ENCODE measurements at regions not wholly inside any gene's neighbourhood (a gene's known extent, or its start where the extent isn't known, plus 50 kb on each side); places are given as distances from the start of the nearest gene placed in this dataset.
A peak's percentile ranks its signal among the peaks of the same experiment; 100 is the strongest.

DNA sequence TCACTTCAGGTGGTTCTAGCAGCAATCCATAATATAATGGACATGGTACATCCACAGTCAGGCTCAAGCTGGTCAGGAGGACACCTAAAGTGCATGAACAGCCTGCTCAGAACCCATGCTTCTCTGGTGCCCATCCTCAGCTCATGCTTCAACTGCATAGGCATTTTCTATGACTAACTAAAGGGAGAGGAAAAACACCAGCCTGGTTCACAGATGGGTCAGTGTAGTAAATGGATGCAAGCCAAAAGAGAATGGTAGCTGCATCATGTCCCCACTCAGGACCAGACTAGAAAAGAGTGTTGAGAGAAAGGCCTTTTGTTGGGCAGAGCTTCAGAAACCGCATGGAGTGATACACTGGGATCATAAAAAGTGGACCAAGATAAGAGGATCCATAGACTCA is 556.6 kb downstream of the TLE1 start:
- H3K9ac ChIP-seq: no peak overlapping the region
- TF ChIP-seq Cebpa-rat (IDR thresholded peaks at IDR 0.05): no peak
- no peaks in the 10 kb centered on the region for H3K36me3 ChIP-seq
- peaks cover 0 to 40% (median 16%) of the 10 kb centered on the region in 11 experiments; a peak in 13 of 22 replicates for H3K9me3 ChIP-seq (replicated peaks in 1 of 11)
- peaks cover 0 to 19% (median 18%) of the 10 kb centered on the region in 10 experiments; a peak in 16 of 20 replicates for H3K4me1 ChIP-seq
- no peaks in the 10 kb centered on the region for H4K20me1 ChIP-seq
- peak overlapping the region in 10 of 11 experiments; percentile 22 to 65 (median 50); a peak in 17 of 22 replicates for H3K4me2 ChIP-seq
- H3K27me3 ChIP-seq: peaks cover 0 to 5% (median 0%) of the 10 kb centered on the region in 11 experiments; a peak in 1 of 22 replicates
- peak overlapping the region in 3 of 11 experiments; percentile 4 to 36 (median 7); a peak in 2 of 22 replicates for H3K27ac ChIP-seq
- H3K4me3 ChIP-seq: no peak overlapping the region

DNA sequence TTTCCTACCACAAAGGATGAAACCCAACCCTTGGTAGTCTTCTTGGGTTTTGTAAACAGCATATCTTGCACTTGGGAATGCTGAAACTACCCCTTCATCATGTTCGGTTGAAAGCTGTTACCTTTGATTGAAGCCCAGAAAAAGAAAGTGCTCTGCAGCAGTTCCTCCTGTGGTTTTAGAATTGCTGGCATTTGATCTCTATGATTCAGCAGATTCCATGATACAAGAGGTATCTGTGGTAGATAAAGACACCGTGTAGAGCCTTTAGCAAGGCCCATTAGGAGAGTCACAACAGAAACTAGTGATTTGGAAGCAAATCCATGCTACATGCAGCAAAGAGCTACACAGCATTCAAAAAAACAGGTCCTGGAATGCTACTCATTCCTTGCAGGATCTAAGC is 557.0 kb downstream of the TLE1 start:
- no peak overlapping the region for H3K4me3 ChIP-seq
- peak overlapping the region in 3 of 11 experiments; percentile 4 to 36 (median 7); a peak in 2 of 22 replicates for H3K27ac ChIP-seq
- H3K4me1 ChIP-seq: peaks cover 0 to 19% (median 18%) of the 10 kb centered on the region in 10 experiments; a peak in 16 of 20 replicates
- peaks cover 0 to 5% (median 0%) of the 10 kb centered on the region in 11 experiments; a peak in 1 of 22 replicates for H3K27me3 ChIP-seq
- no peak for TF ChIP-seq Cebpa-rat (IDR thresholded peaks at IDR 0.05)
- peaks cover 0 to 42% (median 16%) of the 10 kb centered on the region in 11 experiments; a peak in 13 of 22 replicates for H3K9me3 ChIP-seq (replicated peaks in 1 of 11)
- H4K20me1 ChIP-seq: no peaks in the 10 kb centered on the region
- H3K4me2 ChIP-seq: peak overlapping the region in 10 of 11 experiments; percentile 22 to 65 (median 50); a peak in 19 of 22 replicates
- no peaks in the 10 kb centered on the region for H3K36me3 ChIP-seq
- no peak overlapping the region for H3K9ac ChIP-seq

DNA sequence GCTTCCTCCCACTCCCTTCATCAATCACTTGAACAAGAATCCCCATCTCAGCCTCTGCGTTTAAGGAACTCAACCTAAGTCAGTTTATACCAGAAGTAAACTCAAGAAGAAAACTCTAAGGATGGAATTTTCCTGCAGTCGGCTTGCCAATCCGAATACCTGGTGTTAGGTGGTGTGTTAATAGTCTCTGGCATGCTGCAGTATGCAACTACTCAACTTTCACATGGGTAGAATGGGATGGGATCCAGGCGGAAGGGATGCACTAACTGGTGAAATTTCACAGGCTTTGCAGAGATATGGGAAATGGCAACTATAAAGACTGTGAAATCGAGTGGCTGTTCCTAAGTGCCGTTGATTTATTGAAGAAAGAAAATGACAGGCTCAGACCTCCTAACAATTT is 560.6 kb downstream of the TLE1 start:
- no peak overlapping the region for H3K27ac ChIP-seq
- H3K9ac ChIP-seq: no peak overlapping the region
- peaks cover 0 to 5% (median 0%) of the 10 kb centered on the region in 11 experiments; a peak in 1 of 22 replicates for H3K27me3 ChIP-seq
- TF ChIP-seq Cebpa-rat (IDR thresholded peaks at IDR 0.05): no peak
- peaks cover 0 to 33% (median 31%) of the 10 kb centered on the region in 10 experiments; a peak in 18 of 20 replicates for H3K4me1 ChIP-seq
- no peaks in the 10 kb centered on the region for H3K36me3 ChIP-seq
- no peaks in the 10 kb centered on the region for H4K20me1 ChIP-seq
- peaks cover under 1 to 45% (median 10%) of the 10 kb centered on the region in 11 experiments; a peak in 14 of 22 replicates for H3K9me3 ChIP-seq (replicated peaks in 1 of 11)
- H3K4me3 ChIP-seq: no peak overlapping the region
- no peak overlapping the region for H3K4me2 ChIP-seq

DNA sequence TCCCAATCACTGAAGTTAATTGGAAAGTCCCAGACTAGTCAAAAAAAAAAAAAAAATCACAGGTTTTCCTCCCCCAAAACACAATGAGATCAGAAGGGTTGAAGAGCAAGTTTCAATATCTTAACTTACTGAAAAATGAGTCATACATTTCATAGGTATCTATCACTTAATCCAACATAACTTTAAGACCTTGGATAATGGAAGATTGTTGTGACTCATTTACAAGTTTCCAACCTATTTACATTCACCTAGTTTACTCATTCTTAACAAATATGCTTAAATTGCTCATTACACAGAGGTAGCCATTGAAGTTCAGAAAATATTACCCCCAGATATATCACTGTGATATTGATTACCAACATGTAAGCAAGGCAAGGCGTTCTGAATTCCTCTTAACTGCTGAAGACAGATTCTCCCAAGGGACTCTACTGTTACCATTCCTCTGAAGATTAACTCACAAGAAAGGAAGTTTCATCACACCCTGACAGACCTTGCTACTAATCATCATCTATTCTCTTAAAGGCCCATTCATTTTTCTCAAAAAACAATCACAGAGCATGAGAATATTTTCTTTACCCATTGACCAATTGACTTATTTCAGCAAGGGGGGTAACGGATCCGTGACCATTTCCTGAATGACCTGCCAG is 563.8 kb downstream of the TLE1 start:
- H3K4me3 ChIP-seq: no peak overlapping the region
- H4K20me1 ChIP-seq: no peaks in the 10 kb centered on the region
- H3K36me3 ChIP-seq: peaks cover 0 to 11% (median 0%) of the 10 kb centered on the region in 11 experiments; a peak in 3 of 22 replicates
- H3K4me1 ChIP-seq: peaks cover 0 to 14% (median 13%) of the 10 kb centered on the region in 10 experiments; a peak in 17 of 20 replicates
- H3K9me3 ChIP-seq (replicated peaks in 1 of 11): peaks cover 23 to 60% (median 30%) of the 10 kb centered on the region in 11 experiments
- H3K4me2 ChIP-seq: peak overlapping the region in 10 of 11 experiments; percentile 13 to 69 (median 56); a peak in 17 of 22 replicates
- H3K27ac ChIP-seq: peak overlapping the region in 5 of 11 experiments; percentile 12 to 64 (median 46); a peak in 8 of 22 replicates
- TF ChIP-seq Cebpa-rat (IDR thresholded peaks at IDR 0.05): no peak
- H3K27me3 ChIP-seq: peaks cover 0 to 10% (median 0%) of the 10 kb centered on the region in 11 experiments; a peak in 1 of 22 replicates
- no peak overlapping the region for H3K9ac ChIP-seq

DNA sequence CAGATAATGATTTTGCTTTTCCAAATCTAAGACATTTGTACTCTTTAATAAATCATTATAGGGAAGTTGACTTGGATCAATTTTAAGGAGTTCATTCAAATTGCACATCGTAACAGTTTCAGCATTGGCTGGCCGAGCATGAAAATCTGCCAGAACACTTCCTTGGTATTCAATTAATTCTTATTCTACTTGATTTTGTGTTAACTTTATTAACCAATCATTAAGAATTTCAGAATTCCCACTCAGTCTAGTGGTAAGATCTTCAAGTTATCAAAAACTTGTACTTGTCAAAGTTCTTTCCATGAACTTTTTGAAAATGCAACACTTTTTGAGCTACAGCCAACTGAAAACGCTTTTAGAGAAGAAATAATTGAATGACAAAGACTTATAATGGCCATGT is 565.8 kb downstream of the TLE1 start:
- H3K4me2 ChIP-seq: no peak overlapping the region
- peaks cover 23 to 61% (median 40%) of the 10 kb centered on the region in 11 experiments for H3K9me3 ChIP-seq (replicated peaks in 1 of 11)
- H3K27me3 ChIP-seq: peaks cover 0 to 10% (median 0%) of the 10 kb centered on the region in 11 experiments; a peak in 4 of 22 replicates
- H3K36me3 ChIP-seq: peaks cover 0 to 11% (median 0%) of the 10 kb centered on the region in 11 experiments; a peak in 3 of 22 replicates
- no peak for TF ChIP-seq Cebpa-rat (IDR thresholded peaks at IDR 0.05)
- H4K20me1 ChIP-seq: no peaks in the 10 kb centered on the region
- no peak overlapping the region for H3K27ac ChIP-seq
- H3K4me1 ChIP-seq: peaks cover 0 to 14% (median 13%) of the 10 kb centered on the region in 10 experiments; a peak in 17 of 20 replicates
- no peak overlapping the region for H3K9ac ChIP-seq
- no peak overlapping the region for H3K4me3 ChIP-seq

DNA sequence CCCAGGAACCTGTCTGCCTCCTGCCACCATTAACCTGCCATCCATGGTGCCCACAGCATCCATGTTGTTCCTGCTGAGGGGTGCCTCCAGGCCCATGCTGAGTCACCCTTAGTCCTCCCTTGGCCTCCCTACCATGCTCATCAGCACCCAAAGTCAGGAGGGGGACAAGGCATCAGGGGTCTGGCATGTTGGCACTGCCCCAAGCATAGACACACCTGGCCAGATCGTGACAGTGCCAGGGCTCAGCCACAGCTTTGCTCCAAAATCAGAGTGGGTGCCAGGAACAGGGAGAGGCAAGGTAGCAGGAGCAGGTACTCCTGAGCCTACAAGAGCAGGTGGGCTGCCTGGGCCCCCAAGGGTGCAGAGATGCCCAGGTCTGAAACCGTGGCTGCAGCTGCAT is 566.6 kb downstream of the TLE1 start:
- Histone ChIP-seq H3K36me3 (peaks cover 0 to 11% (median 0%) of the 10 kb centered on the region in 11 experiments; a peak in 3 of 22 replicates), H3K27me3 (peaks cover 0 to 18% (median 0%) of the 10 kb centered on the region in 11 experiments; a peak in 4 of 22 replicates), H3K27ac (no peak overlapping the region), H3K4me1 (peaks cover 0 to 18% (median 13%) of the 10 kb centered on the region in 10 experiments; a peak in 17 of 20 replicates), H4K20me1 (no peaks in the 10 kb centered on the region), H3K4me3 (no peak overlapping the region), H3K4me2 (no peak overlapping the region), H3K9ac (no peak overlapping the region), H3K9me3 (replicated peaks in 1 of 11) (peaks cover 23 to 61% (median 42%) of the 10 kb centered on the region in 11 experiments)
- TF ChIP-seq Cebpa-rat (IDR thresholded peaks at IDR 0.05): no peak

DNA sequence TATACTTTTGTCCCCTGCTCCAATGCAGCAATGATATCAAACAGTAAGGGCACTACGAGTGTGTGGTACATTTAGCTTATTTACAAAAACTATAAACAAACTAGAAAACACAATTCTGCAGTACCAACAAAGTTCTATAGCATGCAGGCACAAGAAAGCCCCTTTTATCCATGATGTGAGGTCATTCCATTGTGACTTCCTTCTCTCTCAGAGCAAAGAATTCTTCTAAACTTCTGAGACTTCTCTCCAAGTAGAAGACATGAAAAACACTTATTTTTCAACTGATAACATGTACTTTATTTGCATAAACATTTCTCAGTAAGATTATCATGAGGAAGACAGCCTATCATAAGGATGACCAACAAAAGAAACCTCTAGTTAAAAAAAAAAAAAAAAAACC is 569.8 kb downstream of the TLE1 start:
- no peak overlapping the region for H3K4me2 ChIP-seq
- no peak for TF ChIP-seq Cebpa-rat (IDR thresholded peaks at IDR 0.05)
- peaks cover 0 to 44% (median 0%) of the 10 kb centered on the region in 11 experiments; a peak in 4 of 22 replicates for H3K27me3 ChIP-seq
- no peak overlapping the region for H3K27ac ChIP-seq
- no peak overlapping the region for H3K4me3 ChIP-seq
- no peaks in the 10 kb centered on the region for H4K20me1 ChIP-seq
- H3K9me3 ChIP-seq (replicated peaks in 1 of 11): peaks cover 23 to 73% (median 46%) of the 10 kb centered on the region in 11 experiments
- H3K36me3 ChIP-seq: peaks cover 0 to 11% (median 0%) of the 10 kb centered on the region in 11 experiments; a peak in 3 of 22 replicates
- no peak overlapping the region for H3K9ac ChIP-seq
- H3K4me1 ChIP-seq: peaks cover under 1 to 34% (median 23%) of the 10 kb centered on the region in 10 experiments

DNA sequence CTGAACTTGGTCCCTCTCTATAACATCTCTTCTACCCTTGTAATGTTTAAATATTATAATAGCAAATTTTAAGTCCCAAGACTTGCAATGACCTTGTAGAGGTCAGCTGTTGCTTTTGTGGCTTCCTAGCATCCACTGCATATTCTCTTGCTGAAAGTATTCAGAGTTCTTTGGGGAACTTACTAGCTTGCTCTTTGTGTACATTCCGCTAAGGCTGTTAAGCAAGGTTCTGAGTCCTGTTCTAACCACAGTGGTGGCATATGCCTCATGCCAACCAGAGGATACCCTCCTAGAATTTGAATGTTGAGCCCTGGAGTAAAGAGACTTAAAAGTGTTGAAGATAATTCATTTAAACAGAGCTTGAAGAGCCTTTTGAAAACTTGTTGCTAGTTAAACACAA is 570.9 kb downstream of the TLE1 start:
- Histone ChIP-seq H3K9ac (no peak overlapping the region), H3K27me3 (peaks cover 0 to 50% (median 0%) of the 10 kb centered on the region in 11 experiments; a peak in 5 of 22 replicates), H3K4me2 (no peak overlapping the region), H3K9me3 (replicated peaks in 1 of 11) (peaks cover 23 to 73% (median 45%) of the 10 kb centered on the region in 11 experiments), H4K20me1 (peaks cover 0 to 4% (median 0%) of the 10 kb centered on the region in 11 experiments; a peak in 2 of 22 replicates), H3K36me3 (peaks cover 0 to 11% (median 0%) of the 10 kb centered on the region in 11 experiments; a peak in 3 of 22 replicates), H3K4me3 (no peak overlapping the region), H3K27ac (no peak overlapping the region), H3K4me1 (peaks cover 11 to 43% (median 33%) of the 10 kb centered on the region in 10 experiments)
- TF ChIP-seq Cebpa-rat (IDR thresholded peaks at IDR 0.05): no peak

All from BLaER1 treated with 17β-estradiol and CSF1 and Interleukin-3, amounts not matched to agents 10 nM and 100 nM (cell line).